ENCODE measurements at regions not wholly inside any gene's neighbourhood (a gene's known extent, or its start where the extent isn't known, plus 50 kb on each side); places are given as distances from the start of the nearest gene placed in this dataset.

DNA sequence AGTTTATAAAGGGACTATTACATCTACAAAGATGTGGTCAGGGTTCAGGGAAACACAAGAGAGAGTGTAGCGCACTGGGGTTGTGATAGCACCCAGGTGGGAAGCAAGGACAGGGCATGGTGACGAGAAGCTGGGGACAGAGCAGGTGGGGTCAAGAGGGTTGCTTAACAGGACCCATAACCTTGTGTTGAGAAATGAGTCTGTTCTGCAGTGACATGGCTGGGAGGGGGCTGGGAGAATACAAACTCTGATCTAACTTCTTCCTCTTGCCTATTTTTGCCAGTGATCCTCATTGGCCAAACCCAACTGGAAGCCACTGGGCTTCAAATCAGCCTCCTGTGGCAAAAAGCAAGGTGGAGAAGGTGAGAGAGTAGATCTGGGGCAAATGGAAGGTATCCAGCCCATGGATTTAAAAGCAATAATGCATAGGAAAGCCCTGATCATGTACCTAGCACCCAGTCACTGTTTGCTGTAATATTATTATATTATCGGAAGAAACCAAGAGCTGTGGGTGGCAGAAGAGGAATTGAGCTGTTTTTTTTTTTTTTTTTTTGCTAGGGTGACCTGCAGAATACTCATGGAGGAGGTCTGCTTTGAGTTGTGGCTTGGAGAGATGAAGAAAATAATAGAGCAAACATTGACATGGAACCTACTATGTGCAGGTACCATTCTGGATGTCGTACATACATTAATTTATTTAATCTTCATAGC is 76.9 kb upstream of the ZFHX3 start:
- no peak overlapping the region for H3K27ac Mint-ChIP-seq (ENCODE audit: unreplicated experiment)
- no peak for DNase-seq (ENCODE audit: low spot score)
- H3K4me1 Mint-ChIP-seq (ENCODE audit: unreplicated experiment) = peaks cover 13% of the 10 kb centered on the region
- H3K36me3 Mint-ChIP-seq (ENCODE audit: low read depth, unreplicated experiment) = no peaks in the 10 kb centered on the region
- no peak overlapping the region for H3K4me3 Mint-ChIP-seq (ENCODE audit: unreplicated experiment)
- H3K9me3 Mint-ChIP-seq (ENCODE audit: unreplicated experiment) = no peaks in the 10 kb centered on the region
- peaks cover 12% of the 10 kb centered on the region for H3K27me3 Mint-ChIP-seq (ENCODE audit: unreplicated experiment)
- TF ChIP-seq, protein P1, sequence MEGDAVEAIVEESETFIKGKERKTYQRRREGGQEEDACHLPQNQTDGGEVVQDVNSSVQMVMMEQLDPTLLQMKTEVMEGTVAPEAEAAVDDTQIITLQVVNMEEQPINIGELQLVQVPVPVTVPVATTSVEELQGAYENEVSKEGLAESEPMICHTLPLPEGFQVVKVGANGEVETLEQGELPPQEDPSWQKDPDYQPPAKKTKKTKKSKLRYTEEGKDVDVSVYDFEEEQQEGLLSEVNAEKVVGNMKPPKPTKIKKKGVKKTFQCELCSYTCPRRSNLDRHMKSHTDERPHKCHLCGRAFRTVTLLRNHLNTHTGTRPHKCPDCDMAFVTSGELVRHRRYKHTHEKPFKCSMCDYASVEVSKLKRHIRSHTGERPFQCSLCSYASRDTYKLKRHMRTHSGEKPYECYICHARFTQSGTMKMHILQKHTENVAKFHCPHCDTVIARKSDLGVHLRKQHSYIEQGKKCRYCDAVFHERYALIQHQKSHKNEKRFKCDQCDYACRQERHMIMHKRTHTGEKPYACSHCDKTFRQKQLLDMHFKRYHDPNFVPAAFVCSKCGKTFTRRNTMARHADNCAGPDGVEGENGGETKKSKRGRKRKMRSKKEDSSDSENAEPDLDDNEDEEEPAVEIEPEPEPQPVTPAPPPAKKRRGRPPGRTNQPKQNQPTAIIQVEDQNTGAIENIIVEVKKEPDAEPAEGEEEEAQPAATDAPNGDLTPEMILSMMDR (IDR thresholded peaks at IDR 0.05; ENCODE audit: unreplicated experiment) = no peak

DNA sequence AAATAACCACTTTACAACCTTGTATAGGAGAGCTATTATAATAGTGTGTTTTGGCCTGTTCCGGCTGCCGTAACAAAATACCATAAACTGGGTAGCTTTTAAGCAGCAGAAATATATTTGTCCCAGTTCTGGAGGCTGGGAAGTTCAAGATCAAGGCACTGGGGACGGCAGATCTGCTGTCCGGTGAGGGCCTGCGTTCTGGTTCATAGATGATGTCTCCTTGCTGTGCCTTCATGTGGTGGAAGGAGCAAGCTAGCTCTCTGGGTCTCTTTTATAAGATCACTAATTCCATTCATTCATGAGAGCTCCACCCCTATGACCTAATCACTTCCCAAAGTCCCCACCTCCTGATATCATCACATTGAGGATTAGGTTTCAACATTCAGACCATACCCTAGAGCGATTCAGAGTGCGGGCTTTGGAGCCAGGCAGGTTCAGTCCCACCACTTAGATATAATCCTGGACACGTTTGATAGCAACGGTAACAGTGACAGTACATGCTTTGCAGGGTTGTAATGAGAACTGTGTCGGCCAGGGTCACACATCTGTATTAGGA is 76.2 kb upstream of the ZFHX3 start:
- Mint-ChIP-seq H3K27ac (ENCODE audit: unreplicated experiment) (no peak overlapping the region), H3K27me3 (ENCODE audit: unreplicated experiment) (peaks cover 12% of the 10 kb centered on the region), H3K4me3 (ENCODE audit: unreplicated experiment) (no peak overlapping the region), H3K36me3 (ENCODE audit: low read depth, unreplicated experiment) (no peaks in the 10 kb centered on the region), H3K9me3 (ENCODE audit: unreplicated experiment) (no peaks in the 10 kb centered on the region), H3K4me1 (ENCODE audit: unreplicated experiment) (peaks cover 13% of the 10 kb centered on the region)
- TF ChIP-seq, protein P1 (IDR thresholded peaks at IDR 0.05; ENCODE audit: unreplicated experiment) = no peak
- DNase-seq (ENCODE audit: low spot score) = no peak

DNA sequence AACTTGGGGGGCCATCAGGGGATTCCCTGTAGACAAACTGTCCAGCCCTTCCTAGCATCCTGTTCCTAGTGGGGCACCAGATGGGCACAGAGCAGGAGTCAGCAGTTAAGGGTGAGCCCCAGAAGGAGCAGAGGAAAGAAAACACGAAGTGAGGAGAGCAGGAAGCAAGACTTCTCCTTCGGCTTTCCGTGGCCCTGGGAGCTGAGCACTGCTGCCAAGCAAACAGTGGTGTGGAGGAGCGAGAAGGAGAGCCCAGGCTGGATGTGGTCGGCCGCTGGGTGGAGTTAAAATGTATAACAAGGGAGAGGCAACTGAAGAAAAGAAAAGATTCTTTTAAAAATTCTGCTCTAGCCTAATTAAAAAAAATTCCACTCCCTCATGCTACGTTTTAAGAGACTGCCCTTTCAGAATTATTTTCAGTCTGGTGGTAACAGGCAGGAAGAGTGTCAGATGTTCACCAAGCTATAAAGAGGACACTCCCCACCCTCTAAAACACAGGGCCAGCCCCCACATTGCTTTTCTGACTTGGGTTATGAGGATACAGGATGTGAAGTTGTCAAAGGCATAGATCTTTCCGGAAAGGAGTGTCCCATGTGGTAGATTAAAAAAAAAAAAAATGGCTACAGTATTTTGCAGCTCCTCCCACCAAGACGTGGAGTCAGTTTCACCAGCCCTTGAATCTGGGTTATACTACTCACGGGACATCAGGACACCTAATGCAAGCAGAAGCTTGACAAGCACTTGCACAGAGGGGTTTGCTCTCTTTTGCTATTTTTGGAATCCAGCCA is 74.9 kb upstream of the ZFHX3 start:
- Mint-ChIP-seq H3K36me3 (ENCODE audit: low read depth, unreplicated experiment) (no peaks in the 10 kb centered on the region), H3K27me3 (ENCODE audit: unreplicated experiment) (peaks cover 12% of the 10 kb centered on the region), H3K4me3 (ENCODE audit: unreplicated experiment) (no peak overlapping the region), H3K4me1 (ENCODE audit: unreplicated experiment) (peaks cover 13% of the 10 kb centered on the region), H3K9me3 (ENCODE audit: unreplicated experiment) (no peaks in the 10 kb centered on the region), H3K27ac (ENCODE audit: unreplicated experiment) (no peak overlapping the region)
- no peak for DNase-seq (ENCODE audit: low spot score)
- TF ChIP-seq, protein P1 (IDR thresholded peaks at IDR 0.05; ENCODE audit: unreplicated experiment) = no peak

DNA sequence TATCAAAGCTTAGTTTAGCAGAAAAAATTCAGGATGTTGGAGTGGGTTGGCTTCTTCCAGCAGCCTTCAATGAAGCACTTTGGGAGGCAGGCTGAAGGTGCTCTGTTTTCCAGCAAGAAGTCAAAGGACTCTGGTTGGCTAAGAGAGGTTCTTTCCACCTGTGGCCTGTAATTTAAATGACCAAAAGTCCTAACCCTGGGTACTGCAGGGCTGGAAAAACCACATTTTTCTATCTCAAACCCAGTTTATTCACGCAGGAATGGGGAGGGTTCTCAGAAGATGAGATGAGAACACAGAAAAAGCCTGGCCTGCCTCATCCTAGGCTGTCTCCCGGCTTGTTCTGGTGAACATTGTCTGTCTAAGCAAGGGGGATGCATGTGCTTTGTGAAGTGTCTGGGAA is 68.6 kb upstream of the ZFHX3 start:
- Mint-ChIP-seq H3K36me3 (ENCODE audit: low read depth, unreplicated experiment) (no peaks in the 10 kb centered on the region), H3K9me3 (ENCODE audit: unreplicated experiment) (no peaks in the 10 kb centered on the region), H3K4me3 (ENCODE audit: unreplicated experiment) (no peak overlapping the region), H3K27me3 (ENCODE audit: unreplicated experiment) (peaks cover 2% of the 10 kb centered on the region), H3K4me1 (ENCODE audit: unreplicated experiment) (peaks cover 13% of the 10 kb centered on the region), H3K27ac (ENCODE audit: unreplicated experiment) (no peak overlapping the region)
- TF ChIP-seq, protein P1 (IDR thresholded peaks at IDR 0.05; ENCODE audit: unreplicated experiment) = no peak
- DNase-seq (ENCODE audit: low spot score) = no peak

GRCh38 chr16:73113336-73113735 is 65.4 kb upstream of the ZFHX3 start:
- Mint-ChIP-seq H3K27me3 (ENCODE audit: unreplicated experiment) (peaks cover 1% of the 10 kb centered on the region), H3K36me3 (ENCODE audit: low read depth, unreplicated experiment) (no peaks in the 10 kb centered on the region), H3K27ac (ENCODE audit: unreplicated experiment) (no peak overlapping the region), H3K4me1 (ENCODE audit: unreplicated experiment) (peaks cover 13% of the 10 kb centered on the region), H3K9me3 (ENCODE audit: unreplicated experiment) (no peaks in the 10 kb centered on the region), H3K4me3 (ENCODE audit: unreplicated experiment) (no peak overlapping the region)
- DNase-seq (ENCODE audit: low spot score) = no peak
- TF ChIP-seq, protein P1 (IDR thresholded peaks at IDR 0.05; ENCODE audit: unreplicated experiment) = no peak
